CD4-positive, CD25-positive, alpha-beta regulatory T cell (primary cell): ENCODE measurements at regions not wholly inside any gene's neighbourhood (a gene's known extent, or its start where the extent isn't known, plus 50 kb on each side); places are given as distances from the start of the nearest gene placed in this dataset.

Experiments used
- ATAC-seq, 2 donors: fragments of 150-1000 bp; cut with Tn5 transposase; one replicate each; pipeline ENCODE4 v1.10.0; 2021; ENCODE audit warnings: low read depth in 2 of 2, moderate number of reproducible peaks in 2 of 2, moderate library complexity in 1 of 2
- DNase-seq, 3 donors: peaks; one replicate each; pipeline versions ENCODE4 v3.0.0 to v3.0.0-alpha.2; 2012 to 2022; ENCODE audit warnings: mixed read lengths in 1 of 3
- H3K27ac ChIP-seq: one replicate; pipeline ENCODE4 v1.7.0; 2013; ENCODE audit warnings: mild to moderate bottlenecking, low read length; ENCODE audit not compliant: insufficient read depth, poor library complexity, severe bottlenecking
- H3K27me3 ChIP-seq: one replicate; pipeline ENCODE4 v1.7.0; 2013; ENCODE audit warnings: low read length; ENCODE audit not compliant: control insufficient read depth, insufficient read depth
- H3K36me3 ChIP-seq: one replicate; pipeline ENCODE4 v1.7.0; 2013; ENCODE audit warnings: mild to moderate bottlenecking, low read length, moderate library complexity; ENCODE audit not compliant: control insufficient read depth, insufficient read depth
- H3K4me1 ChIP-seq: 2 replicates; pipeline ENCODE4 v1.7.0; 2013; ENCODE audit warnings: mild to moderate bottlenecking, low read length; ENCODE audit not compliant: insufficient read depth, control insufficient read depth, poor library complexity, severe bottlenecking
- H3K4me3 ChIP-seq: one replicate; pipeline ENCODE4 v1.7.0; 2013; ENCODE audit warnings: low read depth, mild to moderate bottlenecking, low read length, moderate library complexity
- H3K9me3 ChIP-seq, 2 experiments: 1 replicate in 1 of 2; 2 replicates in 1 of 2; pipeline ENCODE4 v1.7.0; 2013; ENCODE audit warnings: low read length in 2 of 2, mild to moderate bottlenecking in 1 of 2, moderate library complexity in 1 of 2; ENCODE audit not compliant: control insufficient read depth in 2 of 2
- H3K27ac Mint-ChIP-seq, 3 donors: one replicate each; pipeline ENCODE4 v1.8.0; 2020 to 2022; ENCODE audit warnings: mild to moderate bottlenecking in 3 of 3, mixed read lengths in 3 of 3, moderate library complexity in 2 of 3
- H3K27me3 Mint-ChIP-seq: one replicate; pipeline ENCODE4 v1.8.0; 2022; ENCODE audit warnings: mild to moderate bottlenecking, mixed read lengths
- H3K36me3 Mint-ChIP-seq: one replicate; pipeline ENCODE4 v1.8.0; 2020; ENCODE audit warnings: mixed read lengths
- H3K4me1 Mint-ChIP-seq, 4 donors: one replicate each; pipeline ENCODE4 v1.8.0; 2020 to 2022; ENCODE audit warnings: mixed read lengths in 4 of 4, mild to moderate bottlenecking in 1 of 4
- H3K4me3 Mint-ChIP-seq, 4 donors: one replicate each; pipeline ENCODE4 v1.8.0; 2020 to 2022; ENCODE audit warnings: mild to moderate bottlenecking in 4 of 4, mixed read lengths in 4 of 4, moderate library complexity in 3 of 4
- H3K9me3 Mint-ChIP-seq, 7 donors: one replicate each; pipeline ENCODE4 v1.8.0; 2020 to 2022; ENCODE audit warnings: mixed read lengths in 7 of 7, mild to moderate bottlenecking in 3 of 7, moderate library complexity in 2 of 7

DNA sequence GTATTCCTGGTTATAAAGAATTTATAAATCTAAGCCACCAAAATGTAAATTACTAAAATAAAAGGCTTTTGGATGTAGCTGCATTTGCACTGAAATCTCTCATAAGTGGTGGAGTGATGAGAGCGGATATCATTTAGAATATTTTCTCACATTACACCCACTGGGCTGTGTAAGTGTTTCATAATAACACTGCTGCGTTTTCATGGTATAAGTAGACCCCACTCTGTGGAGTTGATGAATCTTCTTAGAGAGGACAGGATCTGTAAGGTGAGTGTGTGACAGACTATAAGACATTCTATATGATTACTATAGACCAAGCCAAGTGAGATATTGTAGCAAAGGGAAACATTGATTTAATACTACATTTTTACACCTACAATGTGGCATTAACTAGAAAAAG lies 1024.1 kb upstream of the LRRN3 start:
- Histone ChIP-seq H3K9me3 (no peaks in the 10 kb centered on the region), H3K27ac (no peak overlapping the region), H3K4me3 (no peak overlapping the region), H3K36me3 (no peaks in the 10 kb centered on the region), H3K4me1 (no peaks in the 10 kb centered on the region), H3K27me3 (no peaks in the 10 kb centered on the region)
- no peak for ATAC-seq
- H3K4me1 Mint-ChIP-seq = no peaks in the 10 kb centered on the region
- no peaks in the 10 kb centered on the region for H3K27me3 Mint-ChIP-seq
- no peaks in the 10 kb centered on the region for H3K36me3 Mint-ChIP-seq
- H3K9me3 Mint-ChIP-seq = peaks cover 0 to 5% (median 2%) of the 10 kb centered on the region in 7 donors
- no peak overlapping the region for H3K4me3 Mint-ChIP-seq
- H3K27ac Mint-ChIP-seq = no peak overlapping the region
- DNase-seq = no peak

- H3K9me3 ChIP-seq = no peaks in the 10 kb centered on the region
- H3K36me3 ChIP-seq = no peaks in the 10 kb centered on the region
- H3K27ac Mint-ChIP-seq = no peak overlapping the region
Observed at GRCh38 chr7:110071192-110071591, 1019.7 kb upstream of the LRRN3 start.

GRCh38 chr7:110075450-110075849 lies 1015.5 kb upstream of the LRRN3 start:
- H3K9me3 Mint-ChIP-seq = peaks cover 0 to 5% (median 1%) of the 10 kb centered on the region in 7 donors
- no peak for DNase-seq
- no peak for ATAC-seq
- Histone ChIP-seq H3K27me3 (no peaks in the 10 kb centered on the region), H3K9me3 (no peaks in the 10 kb centered on the region), H3K4me1 (no peaks in the 10 kb centered on the region), H3K36me3 (no peaks in the 10 kb centered on the region), H3K4me3 (no peak overlapping the region), H3K27ac (no peak overlapping the region)
- H3K4me1 Mint-ChIP-seq = no peaks in the 10 kb centered on the region
- no peaks in the 10 kb centered on the region for H3K27me3 Mint-ChIP-seq
- no peaks in the 10 kb centered on the region for H3K36me3 Mint-ChIP-seq
- no peak overlapping the region for H3K4me3 Mint-ChIP-seq
- no peak overlapping the region for H3K27ac Mint-ChIP-seq

More at GRCh38 chr7:110071192-110071591, 1019.7 kb upstream of the LRRN3 start:
- H3K27ac ChIP-seq = no peak overlapping the region
- peaks cover 0 to 9% (median 2%) of the 10 kb centered on the region in 7 donors for H3K9me3 Mint-ChIP-seq
- no peaks in the 10 kb centered on the region for H3K36me3 Mint-ChIP-seq
- H3K27me3 ChIP-seq = no peaks in the 10 kb centered on the region
- H3K4me3 ChIP-seq = no peak overlapping the region
- no peaks in the 10 kb centered on the region for H3K4me1 ChIP-seq
- DNase-seq = no peak
- no peak for ATAC-seq
- no peaks in the 10 kb centered on the region for H3K27me3 Mint-ChIP-seq
- H3K4me1 Mint-ChIP-seq = no peaks in the 10 kb centered on the region
- H3K4me3 Mint-ChIP-seq = no peak overlapping the region

DNA sequence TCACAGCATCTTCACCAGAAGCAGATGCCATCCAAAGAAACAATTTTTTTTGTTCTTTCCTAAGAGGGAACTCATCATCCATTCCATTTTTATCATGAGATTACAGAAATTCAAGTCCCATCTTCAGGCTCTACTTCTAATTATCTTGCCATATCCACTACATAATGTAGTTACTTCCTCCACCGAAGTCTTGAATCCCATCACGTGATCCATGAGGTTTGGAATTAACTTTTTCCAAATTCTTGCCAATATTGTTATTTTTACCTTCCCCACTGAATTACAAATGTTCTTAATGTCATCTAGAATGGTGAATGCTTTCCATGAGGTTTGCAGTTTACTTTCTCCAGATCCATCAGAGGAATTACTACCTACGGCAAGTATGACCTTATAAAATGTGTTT lies 1014.7 kb upstream of the LRRN3 start:
- DNase-seq (no peak), ATAC-seq (no peak)
- Mint-ChIP-seq H3K9me3 (peaks cover 0 to 5% (median 2%) of the 10 kb centered on the region in 7 donors), H3K27me3 (no peaks in the 10 kb centered on the region), H3K4me1 (no peaks in the 10 kb centered on the region), H3K36me3 (no peaks in the 10 kb centered on the region), H3K4me3 (no peak overlapping the region), H3K27ac (no peak overlapping the region)
- H3K27ac ChIP-seq = no peak overlapping the region
- H3K36me3 ChIP-seq = no peaks in the 10 kb centered on the region
- no peaks in the 10 kb centered on the region for H3K9me3 ChIP-seq
- H3K4me3 ChIP-seq = no peak overlapping the region
- H3K4me1 ChIP-seq = no peaks in the 10 kb centered on the region
- no peaks in the 10 kb centered on the region for H3K27me3 ChIP-seq

DNA sequence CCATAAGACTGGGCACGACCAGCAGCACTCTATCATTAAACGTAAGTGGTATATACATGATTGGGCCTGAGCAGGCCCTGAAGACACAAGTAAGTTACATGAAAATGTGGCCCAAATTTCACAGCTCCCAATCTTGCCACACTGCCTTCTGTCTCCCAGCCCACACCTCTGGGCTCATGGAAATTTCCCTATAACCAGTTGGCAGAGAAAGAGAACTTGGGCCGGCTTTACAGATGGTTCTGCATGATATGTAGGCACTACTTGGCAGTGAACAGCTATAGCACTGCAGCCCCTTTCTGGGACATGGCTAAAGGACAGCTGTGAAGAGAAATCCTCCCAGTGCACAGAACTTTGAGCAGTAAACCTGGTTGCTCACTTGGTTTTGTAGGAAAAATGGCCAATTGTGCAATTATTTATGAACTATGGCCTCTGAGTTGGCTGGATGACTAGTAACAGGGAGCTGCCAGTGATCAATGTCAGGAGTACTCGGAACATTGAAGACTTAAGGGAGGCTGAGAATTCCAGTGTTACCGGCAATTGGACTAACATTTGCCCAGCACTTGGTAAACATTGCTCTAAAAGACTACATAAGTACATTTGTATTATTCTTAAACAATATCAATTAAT lies 1006.6 kb upstream of the LRRN3 start:
- no peaks in the 10 kb centered on the region for H3K27me3 ChIP-seq
- no peaks in the 10 kb centered on the region for H3K27me3 Mint-ChIP-seq
- no peak for DNase-seq
- H3K4me1 ChIP-seq = no peaks in the 10 kb centered on the region
- no peak overlapping the region for H3K4me3 Mint-ChIP-seq
- H3K27ac ChIP-seq = no peak overlapping the region
- no peak overlapping the region for H3K27ac Mint-ChIP-seq
- ATAC-seq = no peak
- H3K36me3 ChIP-seq = no peaks in the 10 kb centered on the region
- no peaks in the 10 kb centered on the region for H3K4me1 Mint-ChIP-seq
- H3K9me3 Mint-ChIP-seq = peaks cover 0 to 1% (median 0%) of the 10 kb centered on the region in 7 donors
- H3K36me3 Mint-ChIP-seq = no peaks in the 10 kb centered on the region
- H3K4me3 ChIP-seq = no peak overlapping the region
- no peaks in the 10 kb centered on the region for H3K9me3 ChIP-seq

DNA sequence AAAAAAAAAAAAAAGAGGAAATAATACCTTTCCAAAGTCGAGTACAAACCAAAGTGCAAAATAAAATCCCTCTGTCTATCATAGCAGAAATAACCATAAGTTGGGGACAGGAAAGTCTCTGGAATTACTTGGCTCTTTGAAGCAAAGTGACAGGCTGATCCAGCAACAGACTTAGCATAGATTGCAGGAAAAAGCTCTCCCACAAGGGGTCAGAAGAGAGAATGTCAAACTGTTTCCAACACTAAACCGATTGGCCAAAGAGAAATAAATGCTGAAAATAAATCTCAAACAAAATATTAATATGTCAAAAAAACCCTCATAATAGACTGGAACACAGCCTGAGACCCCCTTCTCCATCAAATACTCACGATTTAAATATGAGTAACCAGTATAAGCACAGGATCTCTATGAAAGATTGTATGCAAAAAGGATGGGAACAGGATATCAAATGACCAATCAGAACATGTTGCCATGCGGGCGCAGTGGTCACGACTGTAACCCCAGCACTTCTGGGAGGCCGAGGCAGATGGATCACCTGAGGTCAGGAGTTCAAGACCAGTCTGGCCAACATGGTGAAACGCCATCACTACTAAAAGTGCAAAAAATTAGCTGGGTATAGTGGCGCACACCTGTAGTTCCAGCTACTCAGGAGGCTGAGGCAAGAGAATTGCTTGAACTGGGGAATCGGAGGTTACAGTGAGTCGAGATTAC lies 1000.7 kb upstream of the LRRN3 start:
- no peaks in the 10 kb centered on the region for H3K27me3 Mint-ChIP-seq
- H3K4me1 Mint-ChIP-seq = no peaks in the 10 kb centered on the region
- no peaks in the 10 kb centered on the region for H3K36me3 ChIP-seq
- H3K4me1 ChIP-seq = no peaks in the 10 kb centered on the region
- DNase-seq (peak in 2 of 3 donors; percentile 1 to 33), ATAC-seq (no peak)
- no peaks in the 10 kb centered on the region for H3K9me3 ChIP-seq
- no peak overlapping the region for H3K4me3 ChIP-seq
- H3K9me3 Mint-ChIP-seq = no peaks in the 10 kb centered on the region
- H3K36me3 Mint-ChIP-seq = no peaks in the 10 kb centered on the region
- no peak overlapping the region for H3K4me3 Mint-ChIP-seq
- H3K27ac Mint-ChIP-seq = no peak overlapping the region
- H3K27me3 ChIP-seq = no peaks in the 10 kb centered on the region
- H3K27ac ChIP-seq = no peak overlapping the region

- H3K9me3 Mint-ChIP-seq = peaks cover 0 to 10% (median 2%) of the 10 kb centered on the region in 7 donors
- H3K4me1 ChIP-seq = no peaks in the 10 kb centered on the region
- no peaks in the 10 kb centered on the region for H3K4me1 Mint-ChIP-seq
- no peak overlapping the region for H3K4me3 ChIP-seq
- no peak overlapping the region for H3K4me3 Mint-ChIP-seq
- ATAC-seq (no peak), DNase-seq (no peak)
- H3K27me3 Mint-ChIP-seq = no peaks in the 10 kb centered on the region
- no peak overlapping the region for H3K27ac Mint-ChIP-seq
- no peak overlapping the region for H3K27ac ChIP-seq
- no peaks in the 10 kb centered on the region for H3K36me3 Mint-ChIP-seq
- H3K9me3 ChIP-seq = no peaks in the 10 kb centered on the region
- no peaks in the 10 kb centered on the region for H3K27me3 ChIP-seq
- H3K36me3 ChIP-seq = no peaks in the 10 kb centered on the region
Observed at GRCh38 chr7:110095372-110096052, 995.4 kb upstream of the LRRN3 start.
